ENCODE measurements at regions not wholly inside any gene's neighbourhood (a gene's known extent, or its start where the extent isn't known, plus 50 kb on each side); places are given as distances from the start of the nearest gene placed in this dataset.
"Not testable (repeated sequence)": the region's sequence is repeated elsewhere in the genome, so short reads cannot be mapped to it uniquely, and the experiment has no call there.

- no peak overlapping the region for H3K27ac ChIP-seq (ENCODE audit: low read length)
- no peaks in the 10 kb centered on the region for H3K9me3 ChIP-seq (ENCODE audit: control insufficient read depth, low read depth, low read length)
- H3K27me3 ChIP-seq (ENCODE audit: control insufficient read depth, insufficient read depth, low read length), result no peaks in the 10 kb centered on the region
- H3K36me3 ChIP-seq (ENCODE audit: control insufficient read depth, low read depth, low read length), result no peaks in the 10 kb centered on the region
- no peak overlapping the region for H3K4me3 ChIP-seq (ENCODE audit: low read length)
- H3K4me1 ChIP-seq (ENCODE audit: control insufficient read depth, low read depth, low read length), result peaks cover 29% of the 10 kb centered on the region
- H3K9ac ChIP-seq (ENCODE audit: low read length), result no peak overlapping the region
Observed at GRCh38 chr3:150131663-150132062, 161.0 kb upstream of the PFN2 start.

DNA sequence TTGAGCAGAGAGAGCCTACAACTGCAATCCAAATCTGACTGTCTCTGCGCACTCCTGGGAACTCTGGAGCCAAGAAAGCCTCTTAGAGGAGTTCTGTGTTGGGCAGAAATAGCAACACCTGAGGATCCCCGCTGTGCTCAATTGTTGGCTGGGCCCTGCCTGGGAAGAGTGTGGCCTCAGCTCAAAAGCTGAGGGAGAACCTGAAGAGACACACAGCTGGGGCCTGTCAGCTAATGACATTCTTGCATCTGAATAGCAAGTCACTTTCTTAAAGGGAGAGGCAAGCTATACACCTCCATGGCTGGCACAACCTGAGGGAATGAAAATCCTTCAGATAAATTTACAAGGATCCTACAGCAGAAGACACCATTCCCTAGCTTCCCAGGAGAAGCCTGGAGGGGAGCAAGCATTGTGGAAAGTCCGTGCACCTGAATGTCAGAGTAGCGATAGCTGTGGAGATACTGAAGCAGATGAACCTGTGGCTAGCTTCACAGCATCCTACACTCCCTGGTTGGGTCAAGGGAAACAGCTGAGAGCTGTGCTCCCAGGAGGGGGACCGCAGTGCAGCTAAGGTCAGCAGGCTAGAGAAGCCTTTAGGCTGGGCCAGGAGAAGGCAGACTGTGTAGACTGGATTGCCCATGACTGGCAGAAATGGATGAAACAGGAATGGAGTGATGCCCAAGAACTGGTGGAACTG, 159.9 kb upstream of the PFN2 start:
- H3K27ac ChIP-seq (ENCODE audit: low read length), result no peak overlapping the region
- H3K9ac ChIP-seq (ENCODE audit: low read length), result no peak overlapping the region
- H3K36me3 ChIP-seq (ENCODE audit: control insufficient read depth, low read depth, low read length), result no peaks in the 10 kb centered on the region
- no peak overlapping the region for H3K4me3 ChIP-seq (ENCODE audit: low read length)
- H3K9me3 ChIP-seq (ENCODE audit: control insufficient read depth, low read depth, low read length), result no peaks in the 10 kb centered on the region
- no peaks in the 10 kb centered on the region for H3K27me3 ChIP-seq (ENCODE audit: control insufficient read depth, insufficient read depth, low read length)
- H3K4me1 ChIP-seq (ENCODE audit: control insufficient read depth, low read depth, low read length), result peaks cover 29% of the 10 kb centered on the region

DNA sequence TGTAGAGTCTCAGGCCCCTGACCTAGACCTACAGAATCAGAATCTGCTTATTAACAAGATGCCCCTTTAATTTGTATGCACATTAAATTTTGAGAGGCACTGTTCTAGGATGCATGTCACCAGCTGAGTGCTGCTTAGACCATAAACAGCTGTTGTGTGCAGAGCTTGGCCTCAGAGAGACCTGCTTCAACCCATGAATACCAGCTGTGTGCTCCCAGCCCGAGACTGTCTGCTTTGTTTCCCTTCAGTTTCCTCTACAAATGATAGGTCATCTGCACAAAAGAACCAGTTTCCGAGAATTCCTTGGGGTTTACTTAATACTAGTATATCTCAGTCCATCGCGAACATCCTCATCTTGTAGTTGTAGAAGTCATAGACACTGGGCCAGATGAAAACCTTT, 158.5 kb upstream of the PFN2 start:
- Histone ChIP-seq H3K36me3 (ENCODE audit: control insufficient read depth, low read depth, low read length) (no peaks in the 10 kb centered on the region), H3K9ac (ENCODE audit: low read length) (no peak overlapping the region), H3K4me1 (ENCODE audit: control insufficient read depth, low read depth, low read length) (peaks cover 29% of the 10 kb centered on the region), H3K27me3 (ENCODE audit: control insufficient read depth, insufficient read depth, low read length) (no peaks in the 10 kb centered on the region), H3K4me3 (ENCODE audit: low read length) (no peak overlapping the region), H3K27ac (ENCODE audit: low read length) (no peak overlapping the region), H3K9me3 (ENCODE audit: control insufficient read depth, low read depth, low read length) (no peaks in the 10 kb centered on the region)

GRCh38 chr3:150128126-150128525, 157.4 kb upstream of the PFN2 start:
- H3K27ac ChIP-seq (ENCODE audit: low read length), result no peak overlapping the region
- no peak overlapping the region for H3K4me3 ChIP-seq (ENCODE audit: low read length)
- H3K27me3 ChIP-seq (ENCODE audit: control insufficient read depth, insufficient read depth, low read length), result no peaks in the 10 kb centered on the region
- peaks cover 29% of the 10 kb centered on the region for H3K4me1 ChIP-seq (ENCODE audit: control insufficient read depth, low read depth, low read length)
- H3K9ac ChIP-seq (ENCODE audit: low read length), result no peak overlapping the region
- no peaks in the 10 kb centered on the region for H3K36me3 ChIP-seq (ENCODE audit: control insufficient read depth, low read depth, low read length)
- no peaks in the 10 kb centered on the region for H3K9me3 ChIP-seq (ENCODE audit: control insufficient read depth, low read depth, low read length)

DNA sequence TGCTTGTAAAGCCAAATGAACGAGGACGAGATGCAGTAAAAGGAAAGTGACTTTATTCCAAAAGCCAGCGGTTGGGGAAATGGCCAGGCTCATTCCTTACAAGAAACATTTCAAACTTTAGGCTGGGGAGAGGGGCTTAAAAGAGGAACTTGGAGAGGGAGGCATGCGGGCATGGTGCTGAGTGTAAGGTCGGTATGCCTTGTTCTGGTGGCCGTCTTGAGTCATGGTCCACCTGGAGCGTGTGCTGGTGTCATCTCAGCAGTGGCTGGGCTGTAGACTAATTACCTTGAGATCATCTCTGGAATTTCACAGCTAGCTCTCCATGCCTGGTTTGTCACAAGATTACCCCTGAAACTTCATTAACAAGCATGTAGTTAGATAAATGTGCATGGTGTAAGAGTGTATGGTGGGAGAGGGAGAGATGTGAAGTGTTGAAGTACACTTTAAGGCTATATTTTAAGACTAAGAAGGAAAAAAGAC, 156.4 kb upstream of the PFN2 start:
- Histone ChIP-seq H3K9ac (ENCODE audit: low read length) (no peak overlapping the region), H3K4me1 (ENCODE audit: control insufficient read depth, low read depth, low read length) (peaks cover 26% of the 10 kb centered on the region), H3K9me3 (ENCODE audit: control insufficient read depth, low read depth, low read length) (no peaks in the 10 kb centered on the region)

GRCh38 chr3:150124142-150124541, 153.4 kb upstream of the PFN2 start:
- Histone ChIP-seq H3K36me3 (ENCODE audit: control insufficient read depth, low read depth, low read length) (no peaks in the 10 kb centered on the region), H3K4me3 (ENCODE audit: low read length) (no peak overlapping the region), H3K4me1 (ENCODE audit: control insufficient read depth, low read depth, low read length) (peaks cover 4% of the 10 kb centered on the region), H3K9ac (ENCODE audit: low read length) (no peak overlapping the region), H3K9me3 (ENCODE audit: control insufficient read depth, low read depth, low read length) (no peaks in the 10 kb centered on the region), H3K27ac (ENCODE audit: low read length) (no peak overlapping the region), H3K27me3 (ENCODE audit: control insufficient read depth, insufficient read depth, low read length) (no peaks in the 10 kb centered on the region)

More for the DNA sequence above, 156.4 kb upstream of the PFN2 start:
- H3K4me3 ChIP-seq (ENCODE audit: low read length), result no peak overlapping the region
- no peaks in the 10 kb centered on the region for H3K36me3 ChIP-seq (ENCODE audit: control insufficient read depth, low read depth, low read length)
- no peaks in the 10 kb centered on the region for H3K27me3 ChIP-seq (ENCODE audit: control insufficient read depth, insufficient read depth, low read length)
- no peak overlapping the region for H3K27ac ChIP-seq (ENCODE audit: low read length)

GRCh38 chr3:150123249-150123648, 152.6 kb upstream of the PFN2 start:
- H3K4me1 ChIP-seq (ENCODE audit: control insufficient read depth, low read depth, low read length); H3K9me3 ChIP-seq (ENCODE audit: control insufficient read depth, low read depth, low read length); H3K36me3 ChIP-seq (ENCODE audit: control insufficient read depth, low read depth, low read length); H3K27me3 ChIP-seq (ENCODE audit: control insufficient read depth, insufficient read depth, low read length); H3K9ac ChIP-seq (ENCODE audit: low read length); H3K4me3 ChIP-seq (ENCODE audit: low read length); H3K27ac ChIP-seq (ENCODE audit: low read length): not testable (repeated sequence)

DNA sequence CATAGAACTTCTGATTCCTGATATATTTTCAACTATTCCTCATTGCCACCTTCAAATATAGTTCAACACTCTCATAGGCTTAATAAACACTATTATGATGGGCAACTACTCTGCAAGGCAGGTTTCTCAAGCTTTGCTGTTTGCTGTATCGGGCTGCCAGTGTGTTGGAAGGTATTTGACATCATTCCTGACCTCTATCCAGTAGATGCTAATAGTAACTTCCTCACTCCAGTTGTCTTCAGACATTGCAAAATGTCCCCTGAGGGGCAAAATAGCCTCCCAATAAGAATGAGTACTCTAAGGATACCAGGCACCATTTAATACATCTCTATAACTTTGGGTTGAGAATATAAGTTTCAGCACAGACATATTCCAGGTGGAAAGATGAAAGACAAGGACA, 147.5 kb upstream of the PFN2 start:
- Histone ChIP-seq H3K36me3 (ENCODE audit: control insufficient read depth, low read depth, low read length) (no peaks in the 10 kb centered on the region), H3K9ac (ENCODE audit: low read length) (no peak overlapping the region), H3K9me3 (ENCODE audit: control insufficient read depth, low read depth, low read length) (no peaks in the 10 kb centered on the region), H3K4me3 (ENCODE audit: low read length) (no peak overlapping the region), H3K4me1 (ENCODE audit: control insufficient read depth, low read depth, low read length) (peaks cover 13% of the 10 kb centered on the region), H3K27me3 (ENCODE audit: control insufficient read depth, insufficient read depth, low read length) (no peaks in the 10 kb centered on the region), H3K27ac (ENCODE audit: low read length) (no peak overlapping the region)

GRCh38 chr3:150117076-150117475, 146.4 kb upstream of the PFN2 start:
- no peaks in the 10 kb centered on the region for H3K36me3 ChIP-seq (ENCODE audit: control insufficient read depth, low read depth, low read length)

DNA sequence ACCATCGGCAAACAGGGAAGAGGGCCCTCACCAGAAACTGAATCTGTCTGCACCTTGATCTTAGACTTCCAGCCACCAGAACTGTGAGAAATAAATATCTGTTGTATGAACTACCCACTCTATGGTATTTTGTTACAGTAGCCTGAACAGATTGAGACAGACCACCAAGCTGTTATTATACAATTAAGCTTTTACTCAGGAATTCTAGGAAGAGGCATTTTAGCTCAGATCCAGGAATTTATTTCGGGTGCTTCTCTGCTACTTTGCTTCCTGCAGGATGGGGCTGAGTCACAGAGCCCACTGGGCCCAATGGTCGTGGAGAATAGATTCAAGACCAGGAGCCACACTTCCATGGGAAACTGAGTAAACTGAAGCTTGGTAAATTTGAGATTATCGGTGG, 145.5 kb upstream of the PFN2 start:
- Histone ChIP-seq H3K27me3 (ENCODE audit: control insufficient read depth, insufficient read depth, low read length) (no peaks in the 10 kb centered on the region), H3K4me1 (ENCODE audit: control insufficient read depth, low read depth, low read length) (peaks cover 13% of the 10 kb centered on the region), H3K27ac (ENCODE audit: low read length) (no peak overlapping the region), H3K9me3 (ENCODE audit: control insufficient read depth, low read depth, low read length) (no peaks in the 10 kb centered on the region), H3K4me3 (ENCODE audit: low read length) (no peak overlapping the region), H3K36me3 (ENCODE audit: control insufficient read depth, low read depth, low read length) (no peaks in the 10 kb centered on the region), H3K9ac (ENCODE audit: low read length) (no peak overlapping the region)

More at GRCh38 chr3:150117076-150117475, 146.4 kb upstream of the PFN2 start:
- H3K27ac ChIP-seq (ENCODE audit: low read length), result no peak overlapping the region
- H3K9me3 ChIP-seq (ENCODE audit: control insufficient read depth, low read depth, low read length), result no peaks in the 10 kb centered on the region
- H3K9ac ChIP-seq (ENCODE audit: low read length), result no peak overlapping the region
- no peaks in the 10 kb centered on the region for H3K27me3 ChIP-seq (ENCODE audit: control insufficient read depth, insufficient read depth, low read length)
- H3K4me1 ChIP-seq (ENCODE audit: control insufficient read depth, low read depth, low read length), result peaks cover 13% of the 10 kb centered on the region
- no peak overlapping the region for H3K4me3 ChIP-seq (ENCODE audit: low read length)

DNA sequence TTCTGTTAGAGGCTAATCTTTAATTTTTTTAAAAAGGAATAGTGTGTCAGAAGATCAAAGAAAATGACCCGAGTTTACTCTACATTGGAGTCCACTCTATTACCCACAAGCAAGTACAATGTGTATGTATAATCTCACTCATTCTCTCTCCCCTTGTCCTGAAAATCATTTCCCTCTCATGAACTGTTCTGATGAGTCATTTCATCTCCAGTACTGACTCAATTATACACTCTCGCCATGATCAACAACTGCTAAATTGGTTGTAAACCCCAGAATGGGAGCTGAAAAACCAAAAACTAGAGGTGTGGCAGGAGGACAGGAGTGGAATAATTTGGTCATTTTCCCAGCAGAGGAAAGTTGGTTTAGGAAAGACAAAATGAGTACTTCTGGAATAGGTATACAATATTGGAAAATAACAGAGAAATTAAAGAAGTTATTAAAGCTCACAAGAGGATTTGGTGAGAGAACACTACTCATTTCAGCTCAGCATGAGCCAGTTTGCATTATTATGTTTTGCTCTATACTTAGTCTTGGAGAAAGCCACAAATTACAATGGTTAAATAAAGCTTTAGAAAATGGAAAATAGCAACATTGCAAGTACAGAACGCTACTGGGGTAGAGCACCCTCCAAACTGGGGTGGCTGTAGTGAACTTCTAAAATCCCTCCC, 144.3 kb upstream of the PFN2 start:
- Histone ChIP-seq H3K4me1 (ENCODE audit: control insufficient read depth, low read depth, low read length) (peaks cover 13% of the 10 kb centered on the region), H3K36me3 (ENCODE audit: control insufficient read depth, low read depth, low read length) (no peaks in the 10 kb centered on the region), H3K9ac (ENCODE audit: low read length) (no peak overlapping the region), H3K9me3 (ENCODE audit: control insufficient read depth, low read depth, low read length) (no peaks in the 10 kb centered on the region), H3K27me3 (ENCODE audit: control insufficient read depth, insufficient read depth, low read length) (no peaks in the 10 kb centered on the region), H3K27ac (ENCODE audit: low read length) (no peak overlapping the region), H3K4me3 (ENCODE audit: low read length) (no peak overlapping the region)

DNA sequence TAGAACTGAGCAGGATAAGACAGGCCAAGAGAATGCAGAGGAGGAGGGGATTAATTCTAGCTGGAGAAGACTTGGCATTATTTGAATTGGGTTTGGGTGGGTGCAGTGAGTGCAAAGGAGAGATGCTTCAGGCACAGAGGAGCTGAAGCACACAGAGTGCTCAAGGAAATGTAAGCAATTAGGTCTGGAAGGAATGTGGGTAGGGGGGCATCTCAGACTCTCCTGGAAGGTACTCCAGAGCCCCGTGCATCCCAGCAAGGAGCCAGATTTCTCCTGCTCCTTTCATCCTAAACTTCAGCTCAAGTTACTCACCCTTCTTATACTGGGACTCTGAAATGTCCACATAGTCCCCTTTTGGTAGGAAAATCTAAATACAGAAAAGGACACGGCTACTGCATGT, 143.6 kb upstream of the PFN2 start:
- H3K9me3 ChIP-seq (ENCODE audit: control insufficient read depth, low read depth, low read length), result no peaks in the 10 kb centered on the region
- H3K9ac ChIP-seq (ENCODE audit: low read length), result no peak overlapping the region
- H3K27me3 ChIP-seq (ENCODE audit: control insufficient read depth, insufficient read depth, low read length), result no peaks in the 10 kb centered on the region
- no peak overlapping the region for H3K4me3 ChIP-seq (ENCODE audit: low read length)
- no peak overlapping the region for H3K27ac ChIP-seq (ENCODE audit: low read length)
- H3K36me3 ChIP-seq (ENCODE audit: control insufficient read depth, low read depth, low read length), result no peaks in the 10 kb centered on the region
- H3K4me1 ChIP-seq (ENCODE audit: control insufficient read depth, low read depth, low read length), result peaks cover 13% of the 10 kb centered on the region
